ENCODE measurements at regions not wholly inside any gene's neighbourhood (a gene's known extent, or its start where the extent isn't known, plus 50 kb on each side); places are given as distances from the start of the nearest gene placed in this dataset.

- no peaks in the 10 kb centered on the region for H3K4me1 ChIP-seq (ENCODE audit: insufficient read depth, low read length)
These were observed 94.7 kb upstream of the SLC8A1 start for GRCh38 chr2:40546439-40547191.

GRCh38 chr2:40548521-40548920 is 96.6 kb upstream of the SLC8A1 start:
- Histone ChIP-seq H2AFZ (ENCODE audit: low read depth, low read length) (no peak overlapping the region), H3K36me3 (ENCODE audit: insufficient read depth, low read length) (no peaks in the 10 kb centered on the region), H3K4me3 (ENCODE audit: low read length) (no peak overlapping the region), H3K27me3 (ENCODE audit: insufficient read depth, low read length) (no peaks in the 10 kb centered on the region), H3K4me1 (ENCODE audit: insufficient read depth, low read length) (no peaks in the 10 kb centered on the region), H3K9me3 (ENCODE audit: low read length) (no peaks in the 10 kb centered on the region)

More at GRCh38 chr2:40546439-40547191, 94.7 kb upstream of the SLC8A1 start:
- Histone ChIP-seq H2AFZ (ENCODE audit: low read depth, low read length) (no peak overlapping the region), H3K36me3 (ENCODE audit: insufficient read depth, low read length) (no peaks in the 10 kb centered on the region), H3K9me3 (ENCODE audit: low read length) (no peaks in the 10 kb centered on the region), H3K27me3 (ENCODE audit: insufficient read depth, low read length) (no peaks in the 10 kb centered on the region), H3K4me3 (ENCODE audit: low read length) (no peak overlapping the region)

- H3K4me3 ChIP-seq (ENCODE audit: low read length) = no peak overlapping the region
- no peaks in the 10 kb centered on the region for H3K4me1 ChIP-seq (ENCODE audit: insufficient read depth, low read length)
- no peaks in the 10 kb centered on the region for H3K27me3 ChIP-seq (ENCODE audit: insufficient read depth, low read length)
- no peaks in the 10 kb centered on the region for H3K36me3 ChIP-seq (ENCODE audit: insufficient read depth, low read length)
- no peaks in the 10 kb centered on the region for H3K9me3 ChIP-seq (ENCODE audit: low read length)
- no peak overlapping the region for H2AFZ ChIP-seq (ENCODE audit: low read depth, low read length)
These were observed 98.2 kb upstream of the SLC8A1 start for GRCh38 chr2:40550085-40550484.

- no peaks in the 10 kb centered on the region for H3K36me3 ChIP-seq (ENCODE audit: insufficient read depth, low read length)
- no peak overlapping the region for H2AFZ ChIP-seq (ENCODE audit: low read depth, low read length)
- H3K27me3 ChIP-seq (ENCODE audit: insufficient read depth, low read length) = no peaks in the 10 kb centered on the region
- no peak overlapping the region for H3K4me3 ChIP-seq (ENCODE audit: low read length)
- no peaks in the 10 kb centered on the region for H3K9me3 ChIP-seq (ENCODE audit: low read length)
- no peaks in the 10 kb centered on the region for H3K4me1 ChIP-seq (ENCODE audit: insufficient read depth, low read length)
These were observed 99.2 kb upstream of the SLC8A1 start for GRCh38 chr2:40551081-40551480.

DNA sequence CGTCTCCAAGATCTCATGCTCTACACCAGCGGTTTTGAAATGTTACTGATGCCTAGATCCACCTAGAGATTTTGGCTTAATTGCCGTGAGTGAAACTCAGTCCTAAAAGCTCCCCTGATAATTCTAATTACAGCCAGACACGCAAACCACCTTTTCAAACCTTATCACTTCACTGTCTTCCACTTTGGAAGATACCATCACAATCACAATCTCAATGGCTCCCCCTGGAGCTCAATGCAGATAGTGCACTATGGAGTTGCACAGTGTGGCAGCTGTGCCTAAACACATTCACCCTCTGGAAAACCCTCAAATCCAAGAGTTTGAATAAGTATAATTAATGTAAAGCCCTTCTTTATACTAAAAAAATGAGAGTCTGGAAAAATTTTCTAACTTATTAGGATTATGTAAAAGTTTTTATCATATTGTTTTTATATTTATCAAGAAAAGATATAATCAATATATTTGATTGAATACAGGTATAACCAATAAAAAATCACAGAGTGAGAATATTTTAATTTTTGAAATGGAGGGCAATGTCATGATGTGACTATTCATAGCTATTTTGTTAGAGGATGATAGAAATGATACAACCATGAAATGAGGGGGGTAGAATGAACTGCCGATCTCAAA is 102.9 kb upstream of the SLC8A1 start:
- no peaks in the 10 kb centered on the region for H3K27me3 ChIP-seq (ENCODE audit: insufficient read depth, low read length)
- H3K36me3 ChIP-seq (ENCODE audit: insufficient read depth, low read length) = no peaks in the 10 kb centered on the region
- H2AFZ ChIP-seq (ENCODE audit: low read depth, low read length) = no peak overlapping the region
- H3K4me3 ChIP-seq (ENCODE audit: low read length) = no peak overlapping the region
- no peaks in the 10 kb centered on the region for H3K9me3 ChIP-seq (ENCODE audit: low read length)
- no peaks in the 10 kb centered on the region for H3K4me1 ChIP-seq (ENCODE audit: insufficient read depth, low read length)

- Histone ChIP-seq H3K4me1 (ENCODE audit: insufficient read depth, low read length) (no peaks in the 10 kb centered on the region), H3K36me3 (ENCODE audit: insufficient read depth, low read length) (no peaks in the 10 kb centered on the region), H3K27me3 (ENCODE audit: insufficient read depth, low read length) (no peaks in the 10 kb centered on the region), H3K9me3 (ENCODE audit: low read length) (no peaks in the 10 kb centered on the region), H2AFZ (ENCODE audit: low read depth, low read length) (no peak overlapping the region), H3K4me3 (ENCODE audit: low read length) (no peak overlapping the region)
These were observed 104.4 kb upstream of the SLC8A1 start for GRCh38 chr2:40556293-40556692.

DNA sequence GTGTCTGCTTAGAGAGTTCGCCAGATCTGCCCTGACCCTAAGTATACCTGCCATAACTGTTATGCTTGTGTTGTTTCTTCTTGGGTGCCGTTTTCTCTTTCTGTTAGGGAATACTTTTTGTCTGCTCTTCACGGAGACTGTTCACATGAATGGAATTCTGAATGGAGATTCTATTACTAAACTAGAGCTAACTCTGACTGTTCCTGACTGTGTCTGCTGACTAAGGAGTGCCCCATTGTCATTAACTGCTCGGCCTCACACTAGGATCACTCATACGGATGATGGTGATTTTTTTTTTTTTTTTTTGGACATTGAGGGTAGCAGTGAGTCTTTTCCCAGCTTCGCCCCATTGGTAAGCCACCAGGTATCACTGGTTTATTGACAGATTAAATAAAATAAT is 104.8 kb upstream of the SLC8A1 start:
- Histone ChIP-seq H3K36me3 (ENCODE audit: insufficient read depth, low read length) (no peaks in the 10 kb centered on the region), H2AFZ (ENCODE audit: low read depth, low read length) (no peak overlapping the region), H3K27me3 (ENCODE audit: insufficient read depth, low read length) (no peaks in the 10 kb centered on the region), H3K4me3 (ENCODE audit: low read length) (no peak overlapping the region), H3K9me3 (ENCODE audit: low read length) (no peaks in the 10 kb centered on the region), H3K4me1 (ENCODE audit: insufficient read depth, low read length) (no peaks in the 10 kb centered on the region)

GRCh38 chr2:40558761-40559160 is 106.9 kb upstream of the SLC8A1 start:
- Histone ChIP-seq H3K4me3 (ENCODE audit: low read length) (no peak overlapping the region), H2AFZ (ENCODE audit: low read depth, low read length) (no peak overlapping the region), H3K36me3 (ENCODE audit: insufficient read depth, low read length) (no peaks in the 10 kb centered on the region), H3K9me3 (ENCODE audit: low read length) (no peaks in the 10 kb centered on the region), H3K27me3 (ENCODE audit: insufficient read depth, low read length) (no peaks in the 10 kb centered on the region), H3K4me1 (ENCODE audit: insufficient read depth, low read length) (no peaks in the 10 kb centered on the region)

GRCh38 chr2:40559175-40559574 is 107.3 kb upstream of the SLC8A1 start:
- H3K27me3 ChIP-seq (ENCODE audit: insufficient read depth, low read length) = no peaks in the 10 kb centered on the region
- H2AFZ ChIP-seq (ENCODE audit: low read depth, low read length) = no peak overlapping the region
- no peak overlapping the region for H3K4me3 ChIP-seq (ENCODE audit: low read length)
- H3K4me1 ChIP-seq (ENCODE audit: insufficient read depth, low read length) = no peaks in the 10 kb centered on the region
- H3K9me3 ChIP-seq (ENCODE audit: low read length) = no peaks in the 10 kb centered on the region
- H3K36me3 ChIP-seq (ENCODE audit: insufficient read depth, low read length) = no peaks in the 10 kb centered on the region

- no peaks in the 10 kb centered on the region for H3K36me3 ChIP-seq (ENCODE audit: insufficient read depth, low read length)
- no peaks in the 10 kb centered on the region for H3K9me3 ChIP-seq (ENCODE audit: low read length)
- H3K27me3 ChIP-seq (ENCODE audit: insufficient read depth, low read length) = no peaks in the 10 kb centered on the region
- no peaks in the 10 kb centered on the region for H3K4me1 ChIP-seq (ENCODE audit: insufficient read depth, low read length)
- no peak overlapping the region for H3K4me3 ChIP-seq (ENCODE audit: low read length)
- no peak overlapping the region for H2AFZ ChIP-seq (ENCODE audit: low read depth, low read length)
These were observed 112.3 kb upstream of the SLC8A1 start for GRCh38 chr2:40564184-40564583.

GRCh38 chr2:40579247-40579646 is 127.4 kb upstream of the SLC8A1 start:
- H3K36me3 ChIP-seq (ENCODE audit: insufficient read depth, low read length) = no peaks in the 10 kb centered on the region
- H3K9me3 ChIP-seq (ENCODE audit: low read length) = no peaks in the 10 kb centered on the region
- H3K4me3 ChIP-seq (ENCODE audit: low read length) = no peak overlapping the region
- no peak overlapping the region for H2AFZ ChIP-seq (ENCODE audit: low read depth, low read length)
- H3K27me3 ChIP-seq (ENCODE audit: insufficient read depth, low read length) = no peaks in the 10 kb centered on the region
- no peaks in the 10 kb centered on the region for H3K4me1 ChIP-seq (ENCODE audit: insufficient read depth, low read length)

DNA sequence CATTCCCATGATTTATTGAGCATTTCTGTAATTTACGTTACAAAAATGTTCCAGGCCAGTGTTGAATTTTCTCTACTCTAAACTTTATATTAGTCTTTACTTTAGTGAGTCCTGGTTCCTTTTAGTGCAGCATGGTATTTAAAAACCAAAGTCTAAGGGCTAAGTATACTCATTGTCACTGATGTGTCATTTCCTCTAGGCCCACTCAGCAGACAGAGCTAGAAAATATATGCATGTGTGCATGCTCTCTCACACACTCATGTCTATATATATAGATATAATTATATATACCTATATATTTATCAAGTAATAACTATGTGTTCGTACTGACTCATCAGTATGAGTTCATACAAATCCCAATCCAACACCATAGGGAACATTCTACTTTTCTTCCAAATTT is 132.5 kb upstream of the SLC8A1 start:
- H2AFZ ChIP-seq (ENCODE audit: low read depth, low read length) = no peak overlapping the region
- H3K4me3 ChIP-seq (ENCODE audit: low read length) = no peak overlapping the region
- H3K9me3 ChIP-seq (ENCODE audit: low read length) = no peaks in the 10 kb centered on the region
- H3K36me3 ChIP-seq (ENCODE audit: insufficient read depth, low read length) = no peaks in the 10 kb centered on the region
- H3K27me3 ChIP-seq (ENCODE audit: insufficient read depth, low read length) = no peaks in the 10 kb centered on the region
- H3K4me1 ChIP-seq (ENCODE audit: insufficient read depth, low read length) = no peaks in the 10 kb centered on the region

DNA sequence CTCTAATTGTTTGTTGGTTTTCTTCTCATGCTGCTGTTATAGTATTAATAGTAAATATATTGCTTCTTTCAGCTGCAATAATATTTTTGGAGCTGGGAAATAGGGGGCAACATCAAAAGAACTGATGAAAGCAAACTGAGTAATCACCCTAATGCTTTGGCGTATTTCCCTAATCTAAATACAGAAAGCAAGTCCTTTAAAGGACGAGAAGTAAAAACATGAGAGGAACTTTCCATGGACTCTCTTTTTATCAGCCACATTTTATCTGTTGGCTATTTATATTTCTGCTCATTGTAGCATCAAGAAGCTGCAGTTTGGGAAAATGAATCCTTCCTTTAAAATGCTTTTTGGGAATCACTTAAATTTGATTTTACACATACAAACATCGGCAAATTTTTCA is 139.9 kb upstream of the SLC8A1 start:
- H3K4me1 ChIP-seq (ENCODE audit: insufficient read depth, low read length) = peaks cover 4% of the 10 kb centered on the region
- H2AFZ ChIP-seq (ENCODE audit: low read depth, low read length) = peak overlapping the region; percentile 61
- no peaks in the 10 kb centered on the region for H3K36me3 ChIP-seq (ENCODE audit: insufficient read depth, low read length)
- no peaks in the 10 kb centered on the region for H3K9me3 ChIP-seq (ENCODE audit: low read length)
- no peak overlapping the region for H3K4me3 ChIP-seq (ENCODE audit: low read length)
- H3K27me3 ChIP-seq (ENCODE audit: insufficient read depth, low read length) = no peaks in the 10 kb centered on the region

GRCh38 chr2:40592218-40592617 is 140.3 kb upstream of the SLC8A1 start:
- H3K36me3 ChIP-seq (ENCODE audit: insufficient read depth, low read length) = no peaks in the 10 kb centered on the region
- peaks cover 4% of the 10 kb centered on the region for H3K4me1 ChIP-seq (ENCODE audit: insufficient read depth, low read length)
- H3K4me3 ChIP-seq (ENCODE audit: low read length) = no peak overlapping the region
- H3K27me3 ChIP-seq (ENCODE audit: insufficient read depth, low read length) = no peaks in the 10 kb centered on the region
- no peaks in the 10 kb centered on the region for H3K9me3 ChIP-seq (ENCODE audit: low read length)
- peak overlapping the region; percentile 61 for H2AFZ ChIP-seq (ENCODE audit: low read depth, low read length)
